ENCODE measurements at regions not wholly inside any gene's neighbourhood (a gene's known extent, or its start where the extent isn't known, plus 50 kb on each side); places are given as distances from the start of the nearest gene placed in this dataset.

DNA sequence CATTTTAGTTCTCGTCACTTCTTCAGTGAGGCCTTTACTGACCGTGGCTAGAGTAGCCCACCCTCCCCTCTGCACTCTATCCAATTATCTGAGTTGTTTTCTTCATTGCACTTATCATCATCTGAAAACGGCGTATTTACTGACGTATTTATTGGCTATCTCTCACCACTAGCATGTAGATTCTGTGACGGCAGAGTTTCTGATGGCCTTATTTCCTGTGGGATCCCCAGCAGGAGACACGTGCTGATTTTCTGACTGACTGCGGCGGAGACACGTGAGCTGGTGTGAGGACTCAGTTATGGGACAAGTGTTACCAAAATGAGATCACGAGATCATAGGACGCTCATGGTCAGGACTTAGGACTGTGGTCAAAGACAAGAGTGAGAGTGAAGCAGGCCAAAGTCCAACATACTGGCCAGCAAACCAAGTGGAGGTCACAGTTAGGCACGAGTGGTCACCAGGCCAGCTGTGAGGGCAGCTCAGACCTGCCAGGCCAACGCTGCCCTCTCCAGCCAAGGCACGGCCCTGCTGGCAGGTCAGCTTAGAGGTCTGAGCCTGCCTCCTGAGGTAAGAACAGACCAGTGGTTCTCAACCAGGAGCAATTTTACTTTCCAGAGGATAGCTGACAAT is 50.6 kb upstream of the BNIP2 start:
- no peak for DNase-seq
- TF ChIP-seq EZH2 (IDR thresholded peaks at IDR 0.05; ENCODE audit: borderline replicate concordance, low read depth, low read length, severe bottlenecking) (no peak), CTCF (IDR thresholded peaks at IDR 0.05; ENCODE audit: borderline replicate concordance, extremely low read depth, low read length, poor library complexity, severe bottlenecking) (no peak)
- ATAC-seq (ENCODE audit: insufficient read depth, low read depth) = no peak
- H3K9ac ChIP-seq (ENCODE audit: low read depth, low read length) = no peak overlapping the region
- H3K4me2 ChIP-seq (ENCODE audit: insufficient read depth, low read length) = no peak overlapping the region
- H3K36me3 ChIP-seq (ENCODE audit: insufficient read depth, low read length) = no peaks in the 10 kb centered on the region
- H3K27ac ChIP-seq (ENCODE audit: low read length) = no peak overlapping the region
- no peaks in the 10 kb centered on the region for H3K4me1 ChIP-seq (ENCODE audit: insufficient read depth, low read length)
- no peak overlapping the region for H3K4me3 ChIP-seq (ENCODE audit: low read depth in 1 of 2, low read length in 2 of 2)
- H3K27me3 ChIP-seq (ENCODE audit: insufficient read depth, low read length, poor library complexity) = no peaks in the 10 kb centered on the region
- H3K9me3 ChIP-seq (ENCODE audit: insufficient read depth, low read length, severe bottlenecking) = no peaks in the 10 kb centered on the region
- H4K20me1 ChIP-seq (ENCODE audit: insufficient read depth, low read length) = no peaks in the 10 kb centered on the region
- no peak overlapping the region for H2AFZ ChIP-seq (ENCODE audit: low read depth, low read length)
- no peaks in the 10 kb centered on the region for H3K79me2 ChIP-seq (ENCODE audit: insufficient read depth, low read length)
